ENCODE measurements at regions not wholly inside any gene's neighbourhood (a gene's known extent, or its start where the extent isn't known, plus 50 kb on each side); places are given as distances from the start of the nearest gene placed in this dataset.

DNA sequence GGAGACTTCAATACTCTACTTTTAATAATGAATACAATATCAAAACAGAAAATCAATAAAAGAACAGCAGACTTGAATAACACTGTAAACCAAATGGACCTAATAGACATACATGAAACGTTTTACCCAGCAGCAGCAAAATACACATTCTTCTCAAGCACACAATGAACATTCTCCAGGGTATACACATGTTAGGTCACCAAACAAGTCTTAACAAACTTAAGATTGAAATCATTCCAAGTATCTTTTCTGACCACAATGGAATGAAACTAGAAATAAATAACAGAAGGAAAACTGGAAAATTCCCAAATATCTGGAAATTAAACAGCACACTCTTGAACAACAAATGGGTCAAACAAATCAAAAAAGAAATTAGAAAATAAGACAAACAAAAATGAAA lies 145.0 kb upstream of the CT83 start:
- TF ChIP-seq SRF (IDR thresholded peaks at IDR 0.05; ENCODE audit: low read depth), result no peak
- no peak for TF ChIP-seq ZBTB33 (IDR thresholded peaks at IDR 0.05; ENCODE audit: extremely low read depth, insufficient replicate concordance, low read length)
- no peak for TF ChIP-seq POLR2AphosphoS5 (IDR thresholded peaks at IDR 0.05; ENCODE audit: low read depth, low read length)
- TF ChIP-seq, protein P1, sequence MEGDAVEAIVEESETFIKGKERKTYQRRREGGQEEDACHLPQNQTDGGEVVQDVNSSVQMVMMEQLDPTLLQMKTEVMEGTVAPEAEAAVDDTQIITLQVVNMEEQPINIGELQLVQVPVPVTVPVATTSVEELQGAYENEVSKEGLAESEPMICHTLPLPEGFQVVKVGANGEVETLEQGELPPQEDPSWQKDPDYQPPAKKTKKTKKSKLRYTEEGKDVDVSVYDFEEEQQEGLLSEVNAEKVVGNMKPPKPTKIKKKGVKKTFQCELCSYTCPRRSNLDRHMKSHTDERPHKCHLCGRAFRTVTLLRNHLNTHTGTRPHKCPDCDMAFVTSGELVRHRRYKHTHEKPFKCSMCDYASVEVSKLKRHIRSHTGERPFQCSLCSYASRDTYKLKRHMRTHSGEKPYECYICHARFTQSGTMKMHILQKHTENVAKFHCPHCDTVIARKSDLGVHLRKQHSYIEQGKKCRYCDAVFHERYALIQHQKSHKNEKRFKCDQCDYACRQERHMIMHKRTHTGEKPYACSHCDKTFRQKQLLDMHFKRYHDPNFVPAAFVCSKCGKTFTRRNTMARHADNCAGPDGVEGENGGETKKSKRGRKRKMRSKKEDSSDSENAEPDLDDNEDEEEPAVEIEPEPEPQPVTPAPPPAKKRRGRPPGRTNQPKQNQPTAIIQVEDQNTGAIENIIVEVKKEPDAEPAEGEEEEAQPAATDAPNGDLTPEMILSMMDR (IDR thresholded peaks at IDR 0.05 in 2 of 3, conservative IDR thresholded peaks at IDR 0.05 in 1 of 3; ENCODE audit: borderline replicate concordance in 1 of 3, insufficient read depth in 1 of 3, low read depth in 2 of 3, low read length in 2 of 3), result no peak
- TF ChIP-seq YY1 (IDR thresholded peaks at IDR 0.05; ENCODE audit: extremely low read depth, insufficient replicate concordance, low read depth, low read length), result no peak
- TF ChIP-seq JUND (IDR thresholded peaks at IDR 0.05), result no peak
- no peak for TF ChIP-seq ZFX (IDR thresholded peaks at IDR 0.05)
- TF ChIP-seq EZH2 (IDR thresholded peaks at IDR 0.05), result no peak
- no peak for TF ChIP-seq TCF7L2 (IDR thresholded peaks at IDR 0.05; ENCODE audit: borderline replicate concordance, extremely low read depth, insufficient read depth, insufficient read length)
- no peak for TF ChIP-seq SP1 (IDR thresholded peaks at IDR 0.05; ENCODE audit: low read depth)
- TF ChIP-seq ELF1 (IDR thresholded peaks at IDR 0.05; ENCODE audit: borderline replicate concordance, low read depth), result no peak
- TF ChIP-seq ATF3 (IDR thresholded peaks at IDR 0.05), result no peak
- TF ChIP-seq RAD21 (IDR thresholded peaks at IDR 0.05; ENCODE audit: low read depth), result no peak
- no peak for TF ChIP-seq ZNF274 (IDR thresholded peaks at IDR 0.05; ENCODE audit: low read depth, low read length)
- no peak for TF ChIP-seq EZH2phosphoT487 (IDR thresholded peaks at IDR 0.05; ENCODE audit: borderline replicate concordance)
- DNase-seq (ENCODE audit: low read depth, low spot score), result no peak
- Histone ChIP-seq H3K36me3 (ENCODE audit: control insufficient read depth in 1 of 2, insufficient read depth in 2 of 2, low read length in 2 of 2) (no peaks in the 10 kb centered on the region), H3K4me1 (ENCODE audit: control insufficient read depth in 1 of 2, insufficient read depth in 2 of 2, low read length in 2 of 2) (no peaks in the 10 kb centered on the region), H3K9me3 (ENCODE audit: control insufficient read depth in 1 of 2, insufficient read depth in 1 of 2, low read depth in 1 of 2, low read length in 2 of 2) (no peaks in the 10 kb centered on the region), H3K27ac (ENCODE audit: low read depth, low read length) (no peak overlapping the region), H3K9me2 (ENCODE audit: insufficient read depth) (no peaks in the 10 kb centered on the region), H3K27me3 (ENCODE audit: insufficient read depth, low read length) (no peaks in the 10 kb centered on the region), H3K9ac (ENCODE audit: low read length) (no peak overlapping the region), H2AFZ (ENCODE audit: low read depth, low read length, poor library complexity, severe bottlenecking) (no peak overlapping the region), H3K4me3 (replicated peaks in 1 of 2; ENCODE audit: low read depth in 1 of 2, low read length in 2 of 2) (no peak overlapping the region), H3K4me2 (ENCODE audit: low read length) (no peak overlapping the region), H3K79me2 (ENCODE audit: insufficient read depth, low read length) (no peaks in the 10 kb centered on the region), H4K20me1 (ENCODE audit: insufficient read depth) (no peaks in the 10 kb centered on the region)
- RAD21 ChIA-PET (ENCODE audit: low non-redundant PET in 1 of 2, low total read pairs in 2 of 2, uncharacterized antibody in 2 of 2, unreplicated experiment in 2 of 2), result no interaction called here
- BruUV-seq (replicated peaks), result no TSS peak
- intact Hi-C loops (cut with micrococcal nuclease), result no loop called here
- CTCF ChIA-PET, result no interaction called here
- no peak for ATAC-seq
- POLR2A ChIA-PET, result no interaction called here

Data from HCT116 (cell line).